ENCODE measurements at regions not wholly inside any gene's neighbourhood (a gene's known extent, or its start where the extent isn't known, plus 50 kb on each side); places are given as distances from the start of the nearest gene placed in this dataset.

DNA sequence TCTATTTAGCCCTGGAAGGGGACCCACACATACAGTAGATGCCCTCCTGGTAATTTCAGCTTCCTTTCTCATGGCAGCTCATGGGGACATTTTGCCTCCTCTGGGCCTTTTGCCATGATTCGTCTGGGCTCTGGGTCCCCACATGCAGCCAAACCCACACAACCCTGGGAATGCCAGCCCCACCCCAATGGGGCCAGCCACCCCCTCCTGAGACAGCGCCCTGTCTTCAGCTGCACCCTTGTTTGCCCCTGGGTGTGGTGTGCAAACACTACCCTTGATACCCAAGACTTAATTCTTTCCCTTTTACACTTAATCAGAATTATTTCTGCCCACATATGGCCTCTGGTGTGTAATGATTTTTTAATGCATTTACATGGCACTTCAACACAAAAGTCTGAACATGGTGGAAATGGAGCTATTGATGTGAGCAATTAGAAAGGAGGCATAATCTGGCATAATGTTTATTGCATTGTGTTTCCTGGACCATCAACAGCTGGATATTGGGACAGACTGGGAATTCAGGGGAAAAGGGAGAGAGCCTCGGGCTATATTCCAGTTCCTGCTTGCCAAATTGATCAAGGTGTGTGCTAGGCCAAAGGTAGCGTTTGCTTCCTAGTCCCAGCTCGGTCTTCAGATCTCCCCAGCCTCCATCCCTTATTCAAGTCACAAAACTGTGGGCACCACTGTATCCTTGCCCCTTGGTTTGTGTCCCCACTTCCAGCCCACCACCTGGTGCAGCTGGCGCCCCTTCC, 85.0 kb upstream of the ANO1 start:
- DNase-seq (ENCODE audit: low read depth in 2 of 2) = no peak

DNA sequence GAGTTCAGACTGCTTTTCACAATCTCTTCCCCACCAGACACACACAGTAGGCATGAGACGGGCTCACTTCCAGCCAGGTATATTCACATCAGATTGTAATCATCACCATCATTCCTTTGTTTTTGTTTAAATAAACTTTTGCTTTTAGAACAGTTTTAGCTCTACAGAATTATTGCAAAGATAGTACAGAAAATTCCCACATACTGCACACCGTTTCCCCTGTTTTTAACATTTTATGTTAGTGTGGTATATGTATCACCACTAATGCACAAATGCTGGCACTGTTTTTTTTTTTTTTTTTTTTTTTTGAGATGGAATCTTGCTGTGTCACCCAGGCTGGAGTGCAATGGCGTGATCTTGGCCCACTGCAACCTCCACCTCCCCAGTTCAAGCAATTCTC, 83.3 kb upstream of the ANO1 start:
- no peak for DNase-seq (ENCODE audit: low read depth in 2 of 2)

DNA sequence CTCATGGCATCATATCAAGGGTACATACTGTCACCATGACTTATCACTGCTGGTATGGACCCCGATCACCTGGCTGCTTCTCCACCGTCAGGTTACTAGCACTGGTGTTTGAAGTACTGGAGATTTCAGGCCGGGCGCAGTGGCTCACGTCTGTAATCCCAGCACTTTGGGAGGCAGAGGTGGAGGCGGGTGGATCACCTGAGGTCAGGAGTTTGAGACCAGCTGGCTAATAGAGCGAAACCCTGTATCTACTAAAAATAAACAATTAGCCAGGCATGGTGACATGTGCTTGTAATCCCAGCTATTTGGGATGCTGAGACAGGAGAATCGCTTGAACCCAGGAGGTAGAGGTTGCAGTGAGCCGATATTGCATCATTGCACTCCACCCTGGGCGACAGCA, 82.4 kb upstream of the ANO1 start:
- DNase-seq (ENCODE audit: low read depth in 2 of 2) = no peak

DNA sequence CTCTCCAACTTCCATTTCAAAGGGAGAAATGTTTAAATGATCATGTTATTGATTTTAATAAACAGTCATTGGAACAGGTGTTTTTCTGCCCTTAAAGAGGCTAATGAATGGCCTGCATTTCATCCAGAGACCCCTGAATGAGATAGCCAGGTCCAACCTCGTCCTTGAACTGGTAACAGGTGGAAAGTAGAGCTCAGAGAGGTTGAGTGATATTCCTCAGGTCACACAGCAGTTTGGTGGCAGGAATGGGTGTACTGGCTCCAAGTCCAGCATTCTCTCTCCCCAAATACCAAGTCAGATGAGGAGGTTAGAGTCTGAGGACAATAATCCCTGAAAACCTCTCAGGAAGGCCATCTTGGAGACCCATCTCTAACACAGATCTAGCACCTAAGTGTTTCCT, 81.7 kb upstream of the ANO1 start:
- no peak for DNase-seq (ENCODE audit: low read depth in 2 of 2)

DNA sequence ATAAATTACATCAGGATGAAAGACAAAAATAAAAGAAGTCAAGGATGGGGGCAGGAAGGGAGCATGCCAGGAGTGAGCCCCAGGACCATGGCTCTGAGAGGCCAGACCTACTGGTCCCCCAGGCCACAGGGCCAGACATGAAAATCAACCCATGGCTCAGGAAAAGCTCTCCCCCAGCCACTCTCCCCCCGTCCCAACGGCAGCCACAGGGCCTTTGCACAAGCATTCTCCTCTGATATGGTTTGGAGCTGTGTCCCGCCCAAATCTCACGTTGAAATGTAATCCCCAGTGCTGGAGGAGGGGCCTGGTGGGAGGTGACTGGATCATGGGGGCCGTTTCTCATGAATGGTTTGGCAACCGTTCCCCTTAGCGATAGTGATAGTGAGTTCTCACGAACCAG, 80.8 kb upstream of the ANO1 start:
- no peak for DNase-seq (ENCODE audit: low read depth in 2 of 2)

DNA sequence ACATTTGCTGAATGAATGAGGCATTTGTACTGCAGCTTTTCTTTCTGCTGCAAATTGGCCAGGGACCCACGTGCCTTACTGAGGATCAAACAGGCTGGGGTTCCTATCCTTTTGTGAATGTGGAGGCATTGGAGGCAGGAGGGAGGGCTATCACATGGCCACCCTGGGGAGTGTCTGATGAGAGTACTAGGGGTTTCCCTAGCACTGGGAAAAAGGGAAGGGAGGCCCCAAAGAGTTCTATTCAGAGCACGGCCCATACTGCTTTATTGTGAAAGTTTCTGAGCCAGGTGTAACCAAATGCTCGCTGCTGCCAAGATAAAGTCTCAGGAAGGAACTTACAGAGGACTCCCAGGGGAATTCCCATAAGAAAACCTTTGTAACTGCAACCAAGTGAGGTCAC, 78.4 kb upstream of the ANO1 start:
- no peak for DNase-seq (ENCODE audit: low read depth in 2 of 2)

DNA sequence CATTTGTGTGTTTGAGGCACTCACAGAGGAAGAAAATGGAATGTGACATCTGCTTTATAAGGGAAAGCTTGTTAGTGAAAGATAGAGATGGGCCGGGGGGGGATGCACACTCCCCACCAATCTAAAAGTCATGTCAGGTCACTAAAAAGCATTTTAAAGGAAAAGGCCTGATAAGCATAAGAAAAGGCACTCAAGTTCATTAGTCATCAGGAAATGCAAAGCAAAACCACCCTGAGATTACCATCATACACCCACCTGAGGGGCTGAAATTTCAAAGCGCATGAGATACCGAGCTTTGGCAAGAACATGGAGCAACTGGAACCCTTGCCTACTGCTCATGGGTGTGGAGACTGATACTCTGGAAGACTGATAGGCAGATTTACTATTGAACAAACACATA, 77.9 kb upstream of the ANO1 start:
- DNase-seq (ENCODE audit: low read depth in 2 of 2) = no peak

DNA sequence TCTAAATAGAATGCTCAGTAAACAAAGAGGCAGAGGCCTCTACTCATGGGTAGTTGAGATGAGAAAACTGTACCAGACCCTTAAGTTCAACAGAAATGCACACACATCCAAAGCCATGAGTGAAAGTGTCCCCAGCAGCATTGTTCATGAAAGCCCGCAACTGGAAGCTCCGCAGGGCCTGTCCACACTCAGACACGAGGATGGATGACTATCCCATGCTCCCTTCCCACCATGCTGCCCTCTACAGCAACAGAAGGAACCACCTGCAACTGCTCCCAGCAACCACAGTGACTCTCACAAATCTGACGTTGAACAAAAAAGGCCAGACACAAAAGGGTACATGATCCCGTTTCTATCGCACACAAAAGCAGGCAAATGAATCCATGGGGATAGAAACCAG, 76.9 kb upstream of the ANO1 start:
- no peak for DNase-seq (ENCODE audit: low read depth in 2 of 2)

DNA sequence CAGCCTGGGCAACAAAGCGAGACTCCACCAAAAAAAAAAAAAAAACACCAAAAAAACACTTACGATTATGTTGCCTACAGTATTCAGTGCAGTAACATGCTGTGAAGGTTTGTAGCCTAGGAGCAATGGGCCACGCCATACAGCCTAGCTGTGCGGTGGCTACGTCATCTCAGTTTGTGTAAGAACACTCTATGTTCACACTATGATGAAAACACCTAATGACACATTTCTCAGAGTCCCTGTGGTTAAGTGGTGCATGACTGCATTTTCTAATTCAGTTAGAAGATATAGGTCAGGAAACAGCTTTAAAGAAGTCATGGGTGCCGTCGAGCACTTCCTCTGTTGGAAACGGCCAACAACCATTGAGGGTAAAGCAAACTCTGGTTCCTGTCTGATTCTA, 75.7 kb upstream of the ANO1 start:
- no peak for DNase-seq (ENCODE audit: low read depth in 2 of 2)

DNA sequence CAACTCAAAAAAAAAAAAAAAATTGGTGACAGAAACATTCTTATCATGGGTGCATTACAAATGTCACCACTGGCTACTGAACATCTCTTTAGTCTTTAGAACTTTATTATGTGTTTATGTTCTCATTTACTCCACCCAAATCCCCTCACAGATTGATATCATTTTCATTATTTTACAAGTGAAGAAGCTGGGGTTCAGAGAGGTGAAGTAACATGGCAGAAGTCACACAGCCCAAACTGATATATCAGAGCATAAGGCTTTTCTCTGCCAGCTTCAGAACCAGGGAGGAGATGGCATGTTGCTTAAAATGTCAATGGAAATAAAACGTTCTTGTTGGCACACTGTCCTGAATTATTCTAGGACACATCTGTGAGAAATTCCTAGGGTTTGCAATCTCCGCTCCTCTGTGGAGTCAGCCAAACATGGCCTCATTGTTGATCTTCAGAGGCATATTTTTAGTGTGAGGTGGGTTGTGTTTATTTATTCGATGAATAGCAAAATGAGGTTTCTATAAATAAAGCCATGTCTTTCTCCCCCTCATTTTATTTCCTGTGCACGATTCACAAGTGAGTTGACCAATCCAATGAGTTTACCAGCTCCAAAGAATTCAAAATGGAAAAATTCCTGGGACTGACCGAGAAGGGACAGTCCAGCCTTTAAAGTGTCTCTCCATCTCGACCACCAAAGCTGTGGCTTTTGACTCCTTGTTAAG, 72.9 kb upstream of the ANO1 start:
- no peak for DNase-seq (ENCODE audit: low read depth in 2 of 2)

DNA sequence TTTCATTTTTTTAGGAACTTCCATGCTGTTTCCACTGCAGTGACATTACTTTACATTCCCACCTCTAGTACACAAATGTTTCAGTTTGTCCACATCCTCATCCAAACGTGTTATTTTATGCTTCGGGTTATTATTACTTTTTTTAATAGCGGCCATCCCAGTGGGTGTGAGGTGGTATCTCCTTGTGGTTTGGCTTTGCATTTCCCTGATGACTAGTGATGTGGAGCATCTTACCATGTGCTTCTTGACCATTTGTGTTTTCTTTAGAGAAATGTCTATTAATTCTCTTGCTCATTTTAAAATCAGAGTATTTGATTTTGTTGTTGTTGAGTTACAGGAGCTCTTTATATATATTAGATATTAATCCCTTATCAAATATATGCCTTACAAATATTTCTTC, 70.3 kb upstream of the ANO1 start:
- DNase-seq (ENCODE audit: low read depth in 2 of 2) = no peak

DNA sequence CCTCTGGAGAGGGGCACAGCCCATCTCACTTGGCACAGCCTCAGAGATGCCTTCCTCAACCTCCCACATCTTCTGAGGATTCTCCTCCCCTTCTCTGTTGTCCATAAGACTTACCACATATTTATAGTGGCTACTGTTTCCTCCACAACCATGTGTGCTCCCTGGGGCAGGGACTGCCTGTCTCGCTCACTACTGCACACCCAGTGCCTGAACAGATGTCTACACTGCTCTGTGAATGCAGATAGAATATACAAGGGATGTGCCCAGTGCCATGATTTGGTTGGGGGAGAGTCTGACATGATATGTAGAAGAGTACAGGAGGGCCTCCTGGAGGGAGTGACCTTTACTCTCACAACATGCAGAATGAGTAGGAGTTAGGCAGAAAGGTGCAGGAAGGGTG, 67.3 kb upstream of the ANO1 start:
- DNase-seq (ENCODE audit: low read depth in 2 of 2) = no peak

DNA sequence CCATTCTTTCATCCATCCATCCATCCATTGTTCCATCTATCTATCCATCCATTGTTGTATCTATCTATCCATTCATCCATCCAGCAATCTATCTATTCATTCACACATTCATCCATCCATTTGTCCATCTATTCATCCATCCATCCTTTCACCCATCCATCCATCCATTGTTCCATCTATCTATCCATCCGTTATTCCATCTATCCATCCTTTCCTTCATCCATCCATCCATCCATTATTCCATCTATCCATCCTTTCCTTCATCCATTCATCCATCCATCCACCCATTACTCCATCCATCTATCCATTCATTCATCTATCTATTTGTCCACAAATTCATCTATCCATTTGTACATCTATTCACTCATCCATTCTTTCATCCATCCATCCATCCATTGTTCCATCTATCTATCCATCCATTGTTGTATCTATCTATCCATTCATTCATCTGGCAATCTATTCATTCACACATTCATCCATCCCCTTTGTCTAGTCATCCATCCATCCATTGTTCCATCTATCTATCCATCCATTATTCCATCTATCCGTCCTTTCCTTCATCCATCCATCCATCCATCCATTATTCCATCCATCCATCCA, 65.9 kb upstream of the ANO1 start:
- DNase-seq (ENCODE audit: low read depth in 2 of 2) = no peak

DNA sequence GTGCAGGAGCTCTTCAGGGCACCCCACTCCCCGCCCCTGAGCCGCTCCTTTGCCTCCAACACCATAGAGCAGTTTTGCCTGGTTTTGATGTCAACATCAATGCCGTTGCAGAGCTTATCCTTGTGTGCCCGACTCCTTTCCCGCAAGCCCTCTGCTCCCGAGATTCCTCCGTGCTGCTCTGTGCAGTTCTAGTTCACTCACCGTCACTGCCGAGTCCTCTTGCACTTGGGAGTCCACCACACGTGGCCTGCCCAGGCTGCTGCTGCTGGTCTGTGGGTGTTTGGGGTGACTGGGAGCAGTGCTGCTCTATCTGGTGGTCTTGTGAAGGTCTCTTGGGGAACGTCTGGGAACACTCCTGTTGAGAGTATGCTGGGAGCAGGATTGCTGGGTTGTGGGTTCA, 63.8 kb upstream of the ANO1 start:
- no peak for DNase-seq (ENCODE audit: low read depth in 2 of 2)

DNA sequence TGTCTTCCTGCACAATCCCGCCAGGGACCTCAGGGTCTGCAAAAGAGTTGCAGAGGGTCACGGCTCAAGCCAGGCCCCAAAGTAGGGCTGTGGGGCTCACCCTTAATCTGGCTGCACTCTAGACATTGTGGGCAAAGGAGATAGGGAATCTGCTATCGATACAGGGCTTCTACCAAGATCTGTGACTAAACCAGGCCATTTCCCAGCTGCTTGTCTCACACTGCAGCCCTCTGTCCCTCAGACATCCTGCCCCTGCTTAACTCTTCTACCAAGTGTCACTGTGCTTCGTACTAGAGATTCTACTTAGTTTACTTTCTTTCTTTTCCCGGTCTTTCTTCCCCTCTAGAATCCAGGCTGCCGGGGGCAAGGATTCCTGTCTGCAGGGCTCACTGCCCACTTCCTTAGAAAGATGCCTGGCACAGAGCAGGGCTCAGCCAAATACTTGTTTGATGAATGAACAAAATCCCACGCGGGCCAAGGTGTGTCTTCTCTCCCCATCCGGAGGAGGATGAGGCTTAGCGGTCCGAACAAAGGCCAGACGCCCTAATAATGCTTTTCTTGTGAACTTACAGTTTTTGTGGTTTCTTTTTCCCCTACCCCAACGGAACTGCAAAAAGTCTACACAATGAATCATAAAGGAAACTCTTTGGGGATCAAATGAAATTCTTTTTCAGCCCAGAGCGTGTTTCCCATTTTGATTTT, 61.3 kb upstream of the ANO1 start:
- no peak for DNase-seq (ENCODE audit: low read depth in 2 of 2)

DNA sequence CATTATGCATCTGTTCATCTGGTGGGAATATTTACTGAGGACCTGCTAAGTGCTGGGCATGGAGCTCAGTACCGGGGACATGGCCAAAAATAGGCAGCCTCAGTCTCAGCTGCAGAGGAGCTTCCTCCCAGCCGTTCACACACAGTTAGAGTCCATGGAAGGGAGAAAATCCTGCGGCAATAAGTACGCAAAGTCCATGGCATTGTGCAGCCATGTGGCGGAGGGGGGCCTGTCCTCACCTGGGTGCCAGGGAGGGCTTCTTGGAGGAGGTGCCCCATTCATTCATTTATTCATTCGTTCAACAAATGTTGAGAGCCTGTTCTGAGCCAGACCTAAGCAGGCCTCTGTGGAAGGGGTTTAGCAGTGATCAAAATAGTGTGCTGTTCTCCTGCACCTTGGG, 59.3 kb upstream of the ANO1 start:
- no peak for DNase-seq (ENCODE audit: low read depth in 2 of 2)

DNA sequence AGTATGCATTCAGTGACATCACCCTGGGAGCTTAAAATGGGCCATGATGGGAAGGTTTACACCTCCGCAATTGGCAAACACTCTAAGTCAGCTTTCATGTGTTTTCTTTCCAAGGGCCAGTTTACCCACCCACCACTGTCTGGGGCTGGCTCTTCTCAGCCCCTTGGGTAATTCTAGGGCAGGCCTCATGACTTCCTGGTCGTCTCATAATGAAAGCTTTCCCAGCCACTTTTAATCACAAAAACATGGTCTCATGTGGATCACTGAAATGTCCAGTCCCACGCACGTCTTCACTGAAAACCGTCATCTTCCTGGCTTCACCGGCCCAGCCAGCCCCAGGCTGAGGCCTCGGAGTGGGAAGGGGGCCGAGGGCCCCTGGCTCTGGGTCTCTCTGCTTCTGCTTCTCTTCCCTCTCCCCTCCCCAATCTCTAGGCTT, 58.5 kb upstream of the ANO1 start:
- DNase-seq (ENCODE audit: low read depth in 2 of 2) = no peak

DNA sequence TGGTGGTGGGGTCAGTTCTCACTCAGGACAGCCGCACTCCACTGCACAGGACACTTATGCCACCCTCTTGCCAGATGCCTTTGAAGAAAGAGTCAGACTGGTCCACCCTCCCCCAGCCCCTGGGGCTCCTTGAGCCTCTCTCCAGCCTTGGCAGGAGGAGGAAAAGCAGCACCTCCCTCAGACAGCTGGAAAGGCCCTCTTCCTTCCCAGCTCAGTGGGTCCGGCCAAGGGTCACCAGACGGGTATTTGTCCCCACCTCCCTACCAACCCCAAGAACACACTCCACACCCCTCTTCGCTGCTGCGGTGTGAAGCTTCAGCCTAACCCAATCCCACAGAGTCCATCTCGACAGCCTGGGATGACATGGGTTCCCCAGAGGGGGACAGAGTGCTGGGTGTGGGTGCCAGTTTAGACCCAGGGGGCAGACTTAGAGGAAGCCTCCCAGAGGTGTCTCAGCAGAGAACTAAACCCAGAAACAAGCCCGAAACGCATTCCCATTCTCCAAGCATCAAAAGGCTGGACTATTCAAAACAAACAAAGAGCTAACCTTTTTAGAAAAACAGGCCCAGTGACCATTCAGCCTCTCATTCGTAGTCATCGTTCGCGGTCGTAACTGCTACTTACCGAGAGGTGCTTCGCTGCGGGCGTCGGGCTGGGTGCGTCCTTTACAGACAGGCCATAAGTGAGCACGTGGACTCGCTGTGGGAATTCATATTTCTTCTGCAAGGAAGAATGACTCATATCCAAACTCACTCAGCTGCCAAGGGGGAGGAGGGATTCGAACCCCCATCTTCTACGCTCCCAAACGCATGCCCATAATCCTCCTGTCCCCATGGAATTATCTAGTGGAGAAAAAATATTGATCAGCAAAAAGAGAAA, 57.5 kb upstream of the ANO1 start:
- no peak for DNase-seq (ENCODE audit: low read depth in 2 of 2)

DNA sequence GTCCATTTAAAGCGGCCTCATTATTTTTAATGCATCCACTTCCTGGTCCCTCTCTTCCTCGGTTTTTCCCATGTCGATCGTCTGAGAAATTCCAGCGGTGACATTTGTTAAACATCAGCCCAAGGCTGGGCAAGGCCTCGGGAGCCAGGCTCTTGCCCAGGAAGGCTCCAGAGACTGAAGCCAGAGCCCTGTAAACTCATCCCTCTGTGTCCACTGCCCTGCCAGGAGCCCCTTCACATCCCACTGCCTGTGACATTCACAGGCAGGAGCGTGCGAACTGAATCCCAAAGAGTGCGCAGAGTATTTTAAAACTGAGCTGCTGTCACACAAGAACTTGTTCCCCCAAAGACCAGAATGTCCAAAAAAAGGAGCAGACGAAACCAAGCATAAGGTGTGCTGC, 56.5 kb upstream of the ANO1 start:
- DNase-seq (ENCODE audit: low read depth in 2 of 2) = no peak

DNA sequence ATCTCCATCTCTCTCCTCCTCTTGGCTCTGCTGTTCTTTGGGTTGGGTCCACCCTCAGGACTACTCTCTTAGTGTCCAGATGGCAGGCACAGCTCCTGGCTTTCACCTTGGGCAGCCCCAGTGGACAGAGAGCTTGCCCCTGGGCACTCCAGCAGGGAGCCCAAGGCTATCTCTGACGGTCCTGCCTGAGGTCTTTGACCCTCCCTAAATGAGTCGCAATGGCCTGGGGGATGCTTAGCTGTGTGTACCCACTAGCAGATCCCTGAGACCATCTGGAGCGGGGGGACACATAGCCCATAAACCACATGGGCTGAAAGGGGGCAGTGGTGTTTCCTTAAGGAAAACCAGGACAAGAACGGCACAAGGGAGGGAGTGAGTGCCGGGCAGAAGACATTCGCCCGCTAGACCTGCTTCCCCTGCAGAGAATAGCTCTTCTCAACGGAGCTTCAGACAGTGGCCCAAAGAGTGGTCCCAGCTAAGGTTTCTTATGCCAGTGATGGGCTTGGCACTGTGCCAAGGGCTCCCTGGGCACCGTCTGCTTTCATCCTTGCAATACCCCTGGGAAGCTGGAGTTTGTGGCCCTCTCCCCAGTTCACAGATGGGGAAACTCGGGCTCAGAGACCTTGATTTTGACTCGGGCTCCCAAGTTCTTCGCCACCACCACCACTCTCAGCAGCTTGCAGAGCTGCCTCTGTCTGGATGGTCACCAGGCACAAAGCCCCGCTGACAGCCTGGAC, 53.9 kb upstream of the ANO1 start:
- DNase-seq (ENCODE audit: low read depth in 2 of 2) = no peak

DNA sequence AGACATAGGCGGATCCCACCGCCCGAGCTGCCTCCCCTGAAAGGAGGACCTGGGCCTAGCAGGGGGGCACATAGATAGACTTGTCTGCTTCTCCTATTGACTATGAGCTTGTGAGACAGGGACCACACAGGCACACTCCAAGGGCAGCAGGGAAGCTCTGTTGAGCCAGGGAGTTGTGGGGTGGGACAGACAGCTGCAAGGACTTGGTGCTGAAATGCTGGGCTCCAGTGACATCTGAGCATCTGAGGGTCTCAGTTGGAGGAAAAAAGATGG, 53.4 kb upstream of the ANO1 start:
- DNase-seq (ENCODE audit: low read depth in 2 of 2) = no peak

Measured in stimulated activated CD4-positive, alpha-beta T cell treated with anti-CD3 and anti-CD28 coated beads, Interleukin-1b, Interleukin-23, amount 100 ng/mL, for 1 hour (primary cell).